Osteoblast (primary cell): ENCODE measurements at regions not wholly inside any gene's neighbourhood (a gene's known extent, or its start where the extent isn't known, plus 50 kb on each side); places are given as distances from the start of the nearest gene placed in this dataset.

Experiments used
- DNase-seq: peaks from one replicate; pipeline ENCODE4 v3.0.0; 2011; ENCODE audit warnings: low spot score, mixed read lengths; ENCODE audit not compliant: insufficient read length; ENCODE audit errors: missing footprints
- H2AFZ ChIP-seq: 2 replicates; pipeline ENCODE4 v1.6.0; 2011; ENCODE audit warnings: mild to moderate bottlenecking, low read length
- H3K27ac ChIP-seq: 2 replicates; pipeline ENCODE4 v1.5.1; 2011; ENCODE audit warnings: mild to moderate bottlenecking, low read depth, low read length, moderate library complexity
- H3K27me3 ChIP-seq: 2 replicates; pipeline ENCODE4 v1.6.0; 2012; ENCODE audit warnings: mild to moderate bottlenecking, control low read depth, inconsistent platforms, low read length, moderate library complexity; ENCODE audit not compliant: insufficient read depth
- H3K36me3 ChIP-seq: 2 replicates; pipeline ENCODE4 v1.5.1; 2011; ENCODE audit warnings: mild to moderate bottlenecking, low read length, control low read depth, moderate library complexity; ENCODE audit not compliant: insufficient read depth
- H3K4me1 ChIP-seq: 2 replicates; pipeline ENCODE4 v1.5.1; 2011; ENCODE audit warnings: mild to moderate bottlenecking, low read length, control low read depth, moderate library complexity; ENCODE audit not compliant: insufficient read depth
- H3K4me2 ChIP-seq: 2 replicates; pipeline ENCODE4 v1.6.0; 2011; ENCODE audit warnings: mild to moderate bottlenecking, low read length; ENCODE audit not compliant: insufficient read depth
- H3K4me3 ChIP-seq: fragments of 200-600 bp; sonication (generic); 3 replicates; pipeline ENCODE4 v1.5.1; 2012; ENCODE audit warnings: mild to moderate bottlenecking, low read length, inconsistent platforms; ENCODE audit not compliant: insufficient read depth
- H3K79me2 ChIP-seq: 2 replicates; pipeline ENCODE4 v1.6.0; 2012; ENCODE audit warnings: mild to moderate bottlenecking, low read length, control low read depth, inconsistent platforms; ENCODE audit not compliant: insufficient read depth
- H3K9me3 ChIP-seq: 2 replicates; pipeline ENCODE4 v1.5.1; 2011; ENCODE audit warnings: low read depth, low read length, control low read depth
- H4K20me1 ChIP-seq: 2 replicates; pipeline ENCODE4 v1.6.0; 2012; ENCODE audit warnings: mild to moderate bottlenecking, low read length, control low read depth; ENCODE audit not compliant: insufficient read depth
- TF ChIP-seq, protein P1 (sequence below): IDR thresholded peaks from 2 replicates; pipeline ENCODE4 v1.5.1; 2011; ENCODE audit warnings: mild to moderate bottlenecking, low read depth, low read length, moderate library complexity; ENCODE audit errors: extremely low read depth

GRCh38 chr2:513981-514706 lies 163.1 kb downstream of the TMEM18 start:
- TF ChIP-seq, protein P1, sequence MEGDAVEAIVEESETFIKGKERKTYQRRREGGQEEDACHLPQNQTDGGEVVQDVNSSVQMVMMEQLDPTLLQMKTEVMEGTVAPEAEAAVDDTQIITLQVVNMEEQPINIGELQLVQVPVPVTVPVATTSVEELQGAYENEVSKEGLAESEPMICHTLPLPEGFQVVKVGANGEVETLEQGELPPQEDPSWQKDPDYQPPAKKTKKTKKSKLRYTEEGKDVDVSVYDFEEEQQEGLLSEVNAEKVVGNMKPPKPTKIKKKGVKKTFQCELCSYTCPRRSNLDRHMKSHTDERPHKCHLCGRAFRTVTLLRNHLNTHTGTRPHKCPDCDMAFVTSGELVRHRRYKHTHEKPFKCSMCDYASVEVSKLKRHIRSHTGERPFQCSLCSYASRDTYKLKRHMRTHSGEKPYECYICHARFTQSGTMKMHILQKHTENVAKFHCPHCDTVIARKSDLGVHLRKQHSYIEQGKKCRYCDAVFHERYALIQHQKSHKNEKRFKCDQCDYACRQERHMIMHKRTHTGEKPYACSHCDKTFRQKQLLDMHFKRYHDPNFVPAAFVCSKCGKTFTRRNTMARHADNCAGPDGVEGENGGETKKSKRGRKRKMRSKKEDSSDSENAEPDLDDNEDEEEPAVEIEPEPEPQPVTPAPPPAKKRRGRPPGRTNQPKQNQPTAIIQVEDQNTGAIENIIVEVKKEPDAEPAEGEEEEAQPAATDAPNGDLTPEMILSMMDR, result no peak
- Histone ChIP-seq H4K20me1 (no peaks in the 10 kb centered on the region), H2AFZ (no peak overlapping the region), H3K27me3 (no peaks in the 10 kb centered on the region), H3K36me3 (no peaks in the 10 kb centered on the region), H3K4me1 (no peaks in the 10 kb centered on the region), H3K4me3 (no peak overlapping the region), H3K4me2 (no peak overlapping the region), H3K9me3 (peaks cover 2% of the 10 kb centered on the region), H3K27ac (no peak overlapping the region), H3K79me2 (no peaks in the 10 kb centered on the region)
- no peak for DNase-seq

DNA sequence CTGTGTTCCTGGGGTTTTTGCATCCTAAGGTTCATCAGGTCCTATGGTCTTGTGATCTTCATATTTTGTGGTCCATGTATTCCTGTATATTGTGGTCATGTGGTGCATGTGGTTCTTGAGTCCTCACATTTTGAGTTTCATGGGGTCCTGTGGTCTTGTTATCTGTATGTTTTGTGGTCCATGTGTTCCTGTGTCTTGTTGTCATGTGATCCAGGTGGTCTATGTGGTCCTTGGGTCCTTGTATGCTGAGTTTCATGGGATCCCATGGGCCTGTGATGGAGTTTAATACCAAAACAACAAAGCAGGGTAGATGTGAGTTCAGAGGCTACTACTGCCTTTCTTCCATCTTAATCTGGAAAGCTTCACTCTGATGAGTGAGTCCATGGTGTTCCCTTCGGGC lies 166.4 kb downstream of the TMEM18 start:
- Histone ChIP-seq H3K4me2 (no peak overlapping the region), H3K9me3 (peaks cover 2% of the 10 kb centered on the region), H3K36me3 (no peaks in the 10 kb centered on the region), H3K79me2 (no peaks in the 10 kb centered on the region), H3K27ac (no peak overlapping the region), H2AFZ (no peak overlapping the region), H3K4me3 (no peak overlapping the region), H3K27me3 (no peaks in the 10 kb centered on the region), H4K20me1 (no peaks in the 10 kb centered on the region), H3K4me1 (no peaks in the 10 kb centered on the region)
- TF ChIP-seq, protein P1, result no peak
- no peak for DNase-seq

- Histone ChIP-seq H3K4me3 (no peak overlapping the region), H3K4me1 (no peaks in the 10 kb centered on the region), H3K9me3 (peaks cover 2% of the 10 kb centered on the region), H3K27me3 (no peaks in the 10 kb centered on the region), H3K4me2 (no peak overlapping the region), H3K27ac (no peak overlapping the region), H3K79me2 (no peaks in the 10 kb centered on the region), H4K20me1 (no peaks in the 10 kb centered on the region), H2AFZ (no peak overlapping the region), H3K36me3 (no peaks in the 10 kb centered on the region)
- TF ChIP-seq, protein P1, result no peak
- DNase-seq, result no peak
Measured at GRCh38 chr2:509888-510287, 167.3 kb downstream of the TMEM18 start.

- no peak overlapping the region for H2AFZ ChIP-seq
- no peaks in the 10 kb centered on the region for H4K20me1 ChIP-seq
- H3K4me1 ChIP-seq, result no peaks in the 10 kb centered on the region
- H3K9me3 ChIP-seq, result peaks cover 2% of the 10 kb centered on the region
- DNase-seq, result no peak
- no peak overlapping the region for H3K27ac ChIP-seq
- no peaks in the 10 kb centered on the region for H3K79me2 ChIP-seq
- no peaks in the 10 kb centered on the region for H3K27me3 ChIP-seq
- H3K4me2 ChIP-seq, result no peak overlapping the region
- H3K4me3 ChIP-seq, result no peak overlapping the region
- TF ChIP-seq, protein P1, result no peak
- H3K36me3 ChIP-seq, result no peaks in the 10 kb centered on the region
Measured at GRCh38 chr2:508121-508520, 169.1 kb downstream of the TMEM18 start.
